ENCODE measurements at regions not wholly inside any gene's neighbourhood (a gene's known extent, or its start where the extent isn't known, plus 50 kb on each side); places are given as distances from the start of the nearest gene placed in this dataset.
"Not testable (repeated sequence)": the region's sequence is repeated elsewhere in the genome, so short reads cannot be mapped to it uniquely, and the experiment has no call there.

GRCh38 chrX:81857192-81857591 is 655.3 kb downstream of the SH3BGRL start:
- DNase-seq, result no peak

GRCh38 chrX:81866873-81867272 is 665.0 kb downstream of the SH3BGRL start:
- no peak for DNase-seq

DNA sequence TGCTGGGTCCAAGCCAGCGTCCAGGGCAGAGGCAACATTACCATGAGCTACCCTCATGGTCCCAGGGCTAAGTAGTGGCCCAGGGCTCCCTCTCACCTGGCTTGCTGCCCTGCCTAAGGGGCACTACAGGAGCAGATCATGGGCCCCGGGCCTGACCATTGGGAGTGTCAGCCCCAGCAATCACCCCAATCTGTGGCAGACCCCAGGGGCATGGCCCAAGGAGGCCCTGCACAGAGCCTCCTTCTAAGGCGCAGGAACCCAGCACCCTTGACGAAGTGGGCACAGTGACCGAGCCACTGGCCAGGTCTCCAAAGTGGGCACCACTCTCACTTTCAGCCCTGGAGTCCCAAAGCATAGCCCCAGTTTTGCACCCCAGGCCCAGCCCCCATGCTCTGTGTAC is 667.1 kb downstream of the SH3BGRL start:
- no peak for DNase-seq

DNA sequence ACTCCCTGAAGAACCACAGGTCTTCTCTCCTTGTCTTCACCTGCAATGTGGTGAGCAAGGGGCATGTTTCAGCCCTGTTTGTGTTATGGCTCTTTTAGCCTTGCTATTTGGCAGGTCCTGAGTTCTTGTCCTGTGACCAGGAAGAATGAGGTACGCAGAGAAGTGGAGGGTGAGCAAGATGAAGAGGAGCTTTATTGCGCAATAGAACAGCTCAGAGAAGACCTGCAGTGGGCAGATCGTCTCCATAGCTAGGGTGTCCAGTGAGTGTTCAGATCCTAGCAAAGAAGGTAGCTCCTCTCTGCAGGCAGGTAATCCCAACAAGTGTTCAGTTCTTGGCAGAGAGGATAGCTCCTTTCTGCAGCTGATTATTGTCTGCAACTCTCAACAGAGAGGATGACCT is 672.9 kb downstream of the SH3BGRL start:
- no peak for DNase-seq

GRCh38 chrX:81875800-81876199 is 673.9 kb downstream of the SH3BGRL start:
- no peak for DNase-seq

DNA sequence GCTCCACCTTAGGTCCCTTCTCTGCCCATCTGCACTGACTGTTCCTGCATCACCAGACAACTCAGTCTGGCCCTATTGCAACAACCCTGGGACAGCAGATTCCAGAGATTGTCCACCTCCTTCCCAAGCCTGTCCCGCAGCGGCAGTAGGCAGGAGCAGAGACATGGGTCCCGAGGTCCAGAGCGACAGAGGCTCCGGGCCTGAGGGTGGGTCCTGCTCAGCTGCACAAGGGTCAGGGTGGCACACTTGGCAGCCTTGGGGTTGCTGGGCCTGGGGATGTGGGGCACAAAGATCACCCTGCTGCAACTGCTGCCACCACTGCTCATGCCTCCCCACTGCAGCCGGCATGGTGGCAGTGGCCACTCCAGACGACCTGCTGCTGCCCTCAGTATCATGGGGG is 674.5 kb downstream of the SH3BGRL start:
- no peak for DNase-seq

GRCh38 chrX:81890521-81890920 is 688.6 kb downstream of the SH3BGRL start:
- no peak for DNase-seq

DNA sequence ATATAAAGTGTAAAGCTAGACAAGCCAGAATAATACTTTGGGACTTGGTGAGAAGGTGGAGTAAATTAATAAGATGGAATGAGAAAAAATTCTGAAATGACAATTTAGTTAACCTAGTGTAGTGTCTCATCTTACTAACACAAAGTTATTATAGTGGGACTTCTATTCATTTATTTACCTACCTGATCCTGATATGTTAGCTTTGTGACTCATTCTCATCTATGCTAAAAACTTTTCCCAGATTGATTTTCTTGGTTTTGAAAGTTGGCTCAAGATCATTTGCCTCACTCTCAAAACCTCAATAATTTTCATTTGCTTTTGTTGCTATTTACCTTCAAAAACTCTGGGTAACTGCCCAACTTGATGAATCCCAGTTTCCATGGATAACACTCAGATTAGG is 698.6 kb downstream of the SH3BGRL start:
- DNase-seq, result no peak

DNA sequence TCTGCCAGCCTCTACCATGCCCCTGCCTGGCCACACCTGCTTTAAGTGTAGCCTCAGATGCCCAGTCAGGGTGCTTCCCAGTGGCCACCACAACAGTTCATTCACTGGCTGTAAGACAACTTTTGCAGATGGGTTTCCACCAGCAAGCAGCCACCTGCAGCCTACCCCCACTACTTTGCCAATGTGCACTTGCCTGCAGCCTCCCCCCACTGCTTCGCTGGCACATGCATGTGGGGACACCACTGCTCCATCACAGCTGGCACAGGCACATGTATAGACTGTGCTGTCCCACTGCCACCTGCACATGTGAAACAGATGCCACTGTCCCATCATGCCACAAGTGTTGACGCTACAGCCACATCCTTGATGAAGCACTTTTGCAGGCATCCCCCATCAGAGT is 723.9 kb downstream of the SH3BGRL start:
- DNase-seq, result no peak

- DNase-seq, result not testable (repeated sequence)
Observed at GRCh38 chrX:81945911-81946310, 744.0 kb downstream of the SH3BGRL start.

DNA sequence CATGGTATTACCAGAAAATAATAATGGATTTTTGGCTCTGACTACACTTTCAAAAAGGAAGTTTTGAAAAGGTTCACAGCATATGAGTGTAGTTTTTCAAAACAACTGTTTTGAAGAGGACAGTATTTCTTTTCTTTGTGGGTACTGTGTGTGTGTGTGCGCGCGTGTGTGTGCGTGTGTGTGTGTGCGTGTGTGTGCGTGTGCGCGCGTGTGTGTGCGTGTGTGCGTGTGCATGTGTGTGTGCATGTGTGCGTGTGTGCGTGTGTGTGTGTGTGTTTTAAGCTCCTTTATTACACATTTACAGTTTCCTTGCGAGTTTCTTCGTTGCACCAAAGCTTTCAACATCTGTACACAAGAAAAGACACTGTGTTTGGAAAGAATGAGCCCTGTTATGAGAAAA is 755.4 kb downstream of the SH3BGRL start:
- DNase-seq, result no peak

- no peak for DNase-seq
Observed at GRCh38 chrX:81957900-81958545, 756.1 kb downstream of the SH3BGRL start.

GRCh38 chrX:81959964-81960363 is 758.1 kb downstream of the SH3BGRL start:
- no peak for DNase-seq

GRCh38 chrX:81974413-81974812 is 772.5 kb downstream of the SH3BGRL start:
- not testable (repeated sequence) for DNase-seq

DNA sequence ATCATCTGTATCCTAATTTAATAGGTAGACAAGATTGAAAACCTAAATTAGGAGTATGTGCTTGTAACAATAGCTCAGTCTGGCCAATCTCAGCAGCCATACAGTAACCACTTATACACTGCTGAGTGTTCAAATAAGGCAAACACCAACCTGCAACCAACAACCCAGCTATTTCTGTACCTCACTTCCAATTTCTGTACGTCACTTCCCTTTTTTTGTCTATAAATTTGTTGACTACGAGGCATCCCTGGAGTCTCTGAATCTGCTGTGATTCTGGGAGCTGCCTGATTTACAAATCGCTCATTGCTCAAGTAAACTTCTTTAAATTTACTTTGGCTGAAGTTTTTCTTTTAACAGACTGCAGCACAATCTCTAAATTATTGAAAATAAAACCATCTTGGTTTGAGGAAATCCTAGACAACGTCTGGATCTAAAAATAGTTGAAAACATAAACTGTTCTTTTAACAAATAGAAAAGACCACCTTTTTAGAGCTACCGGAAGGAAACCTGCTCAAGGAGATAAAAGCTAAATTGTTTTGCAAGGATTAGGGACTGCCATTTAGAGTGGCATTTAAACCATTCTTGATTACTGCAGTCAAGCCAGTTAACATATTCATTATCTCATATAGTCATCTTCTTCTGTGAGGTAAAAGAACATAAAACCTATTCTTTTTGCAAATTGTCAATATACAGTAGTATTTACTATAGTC is 778.1 kb downstream of the SH3BGRL start:
- no peak for DNase-seq

DNA sequence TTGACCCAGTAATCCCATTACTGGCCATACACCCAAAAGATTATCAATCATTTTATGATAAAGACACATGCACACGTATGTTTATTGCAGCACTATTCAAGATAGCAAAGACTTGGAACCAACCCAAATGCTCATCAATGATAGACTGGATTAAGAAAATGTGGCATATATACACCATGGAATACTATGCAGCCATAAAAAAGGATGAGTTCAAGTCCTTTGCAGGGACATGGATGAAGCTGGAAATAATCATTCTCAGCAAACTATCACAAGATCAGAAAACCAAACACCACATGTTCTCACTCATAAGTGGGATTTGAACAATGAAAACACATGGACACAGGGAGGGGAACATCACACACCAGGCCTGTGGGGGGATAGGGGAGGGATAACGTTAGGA is 785.3 kb downstream of the SH3BGRL start:
- not testable (repeated sequence) for DNase-seq

DNA sequence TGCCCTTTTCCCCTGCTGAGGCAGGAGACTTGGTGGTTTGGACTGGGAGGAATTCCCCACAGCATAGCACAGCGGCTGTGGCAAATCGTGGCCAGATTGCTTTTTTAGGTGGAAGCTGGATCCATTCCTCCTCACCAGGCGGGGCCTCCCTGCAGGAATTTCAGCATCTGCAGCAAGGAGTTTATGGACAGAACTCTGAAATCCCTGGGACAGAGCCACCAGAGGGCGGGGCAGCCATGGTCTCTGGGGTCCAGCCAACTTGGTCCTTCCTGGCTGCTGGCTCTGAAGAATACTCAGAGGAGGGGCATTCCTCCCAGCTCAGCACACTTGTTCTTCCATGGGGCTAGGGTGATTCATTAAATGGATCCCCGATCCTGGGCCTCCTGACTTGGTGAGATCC is 794.3 kb downstream of the SH3BGRL start:
- no peak for DNase-seq

DNA sequence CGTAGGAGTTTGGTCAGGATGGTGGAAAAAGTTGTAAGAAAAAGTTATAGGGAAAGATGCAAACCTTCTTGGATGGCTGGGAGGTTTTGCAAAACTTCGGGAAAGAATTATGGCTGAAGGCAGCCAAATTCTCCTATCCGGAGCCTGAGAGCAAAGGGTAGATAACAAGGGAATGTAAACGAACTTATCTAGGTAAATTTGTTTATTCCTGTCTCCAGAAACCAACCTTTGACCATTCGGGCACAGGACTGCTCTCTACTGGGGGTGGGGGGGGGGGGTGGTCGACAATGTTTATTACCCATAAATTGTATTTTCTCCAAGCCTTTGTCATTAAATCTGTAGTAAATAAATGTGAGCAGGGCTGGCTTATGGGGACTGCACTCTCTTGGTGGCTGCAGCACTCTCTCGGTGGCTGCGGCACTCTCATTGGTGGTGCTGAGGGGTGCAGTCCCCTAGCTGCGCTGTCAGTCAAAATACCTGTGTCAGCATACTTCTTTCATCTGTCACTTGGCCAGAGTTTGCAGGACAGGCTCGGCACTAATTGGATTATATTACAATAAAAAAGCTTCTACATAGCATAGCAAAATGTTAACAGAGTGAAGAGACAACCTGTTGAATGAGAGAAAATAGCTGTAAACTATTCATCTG is 827.8 kb downstream of the SH3BGRL start:
- DNase-seq, result no peak

DNA sequence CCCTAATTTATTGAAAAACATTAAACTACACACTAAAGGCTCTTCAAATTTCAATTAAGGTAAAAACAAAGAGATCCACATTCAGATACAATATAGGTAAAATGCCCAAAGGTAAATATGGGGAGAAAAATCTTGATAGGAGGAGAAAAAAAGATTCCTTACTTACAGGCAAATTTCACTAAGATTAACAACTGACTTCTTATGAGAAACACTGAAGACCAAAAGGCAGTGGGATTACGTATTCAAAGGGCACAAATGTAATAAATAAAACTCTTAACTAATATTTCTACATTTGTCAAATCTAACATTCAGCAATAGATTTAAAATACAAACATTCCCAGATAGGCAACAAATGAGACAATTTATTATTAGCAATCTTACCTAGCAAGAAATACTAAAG is 829.3 kb downstream of the SH3BGRL start:
- DNase-seq, result no peak

- DNase-seq, result no peak
Observed at GRCh38 chrX:82038793-82039192, 836.9 kb downstream of the SH3BGRL start.

DNA sequence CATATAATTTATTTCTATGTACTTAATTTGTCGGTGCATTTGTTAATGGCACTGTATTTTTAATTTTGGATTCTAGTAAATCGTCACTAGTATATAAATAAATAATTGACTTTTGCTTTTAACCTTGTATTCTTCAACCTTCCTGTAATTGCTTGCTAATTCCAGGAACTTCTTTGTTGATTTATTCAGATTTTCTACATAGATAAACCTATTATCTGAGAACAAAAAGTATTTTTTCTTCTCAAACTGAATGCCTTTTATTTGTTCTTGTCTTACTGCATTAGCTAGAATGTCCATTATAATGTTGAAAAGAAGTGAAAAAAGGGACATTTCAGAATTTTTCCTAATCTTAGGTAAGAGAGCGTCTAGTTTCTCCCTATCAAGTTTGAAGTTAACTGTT is 839.1 kb downstream of the SH3BGRL start:
- DNase-seq, result no peak

GRCh38 chrX:82058728-82059127 is 856.8 kb downstream of the SH3BGRL start:
- DNase-seq, result no peak

- DNase-seq, result no peak
Observed at GRCh38 chrX:82070948-82071347, 869.0 kb downstream of the SH3BGRL start.

DNA sequence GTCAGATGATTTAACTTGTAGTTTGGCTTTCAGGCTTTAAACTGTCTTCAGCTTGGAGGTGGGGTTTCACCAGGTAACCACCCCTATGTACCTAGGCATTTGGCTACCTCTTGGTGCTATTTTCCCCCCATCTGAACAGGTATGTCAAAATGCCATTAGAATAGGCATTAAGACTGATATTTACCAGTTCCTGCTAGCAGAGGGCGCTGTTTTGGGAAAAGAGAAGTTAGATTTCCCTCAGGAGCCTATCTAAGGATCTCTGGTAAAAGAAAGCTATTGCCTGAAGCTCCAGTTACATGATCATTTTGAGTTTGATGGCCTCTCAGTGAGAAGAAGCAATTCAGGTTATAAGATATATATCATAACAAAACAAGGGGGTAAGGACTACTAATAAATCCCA is 879.1 kb downstream of the SH3BGRL start:
- DNase-seq, result no peak
